GM21723 (cell line): ENCODE measurements at regions not wholly inside any gene's neighbourhood (a gene's known extent, or its start where the extent isn't known, plus 50 kb on each side); places are given as distances from the start of the nearest gene placed in this dataset.
"Not testable (repeated sequence)": the region's sequence is repeated elsewhere in the genome, so short reads cannot be mapped to it uniquely, and the experiment has no call there.

Experiments used
- ATAC-seq: cut with Tn5 transposase; IDR thresholded peaks from one replicate; pipeline ENCODE4 v1.9.1; 2021; ENCODE audit warnings: mild to moderate bottlenecking, moderate library complexity; ENCODE audit not compliant: unreplicated experiment

GRCh38 chr18:35770376-35771014 lies 189.0 kb downstream of the GALNT1 start:
- ATAC-seq, result no peak

- ATAC-seq, result no peak
Measured at GRCh38 chr18:35771172-35771571, 189.6 kb downstream of the GALNT1 start.

- ATAC-seq, result no peak
Measured at GRCh38 chr18:35775887-35776286, 194.3 kb downstream of the GALNT1 start.

GRCh38 chr18:35776473-35776872 lies 194.9 kb downstream of the GALNT1 start:
- ATAC-seq, result no peak

GRCh38 chr18:35777039-35777438 lies 195.4 kb upstream of the RMP24 start:
- no peak for ATAC-seq

- ATAC-seq, result no peak
Measured at GRCh38 chr18:35778850-35779627, 193.4 kb upstream of the RMP24 start.

GRCh38 chr18:35780937-35781336 lies 191.5 kb upstream of the RMP24 start:
- ATAC-seq, result no peak

GRCh38 chr18:35782926-35783325 lies 189.6 kb upstream of the RMP24 start:
- ATAC-seq, result no peak

- ATAC-seq, result no peak
Measured at GRCh38 chr18:35786365-35787042, 186.0 kb upstream of the RMP24 start.

- ATAC-seq, result no peak
Measured at GRCh38 chr18:35789543-35789942, 182.9 kb upstream of the RMP24 start.

GRCh38 chr18:35797948-35798347 lies 174.5 kb upstream of the RMP24 start:
- no peak for ATAC-seq

- no peak for ATAC-seq
Measured at GRCh38 chr18:35803551-35803950, 168.9 kb upstream of the RMP24 start.

- no peak for ATAC-seq
Measured at GRCh38 chr18:35804377-35804776, 168.1 kb upstream of the RMP24 start.

- ATAC-seq, result no peak
Measured at GRCh38 chr18:35807811-35808335, 164.6 kb upstream of the RMP24 start.

- no peak for ATAC-seq
Measured at GRCh38 chr18:35808796-35809195, 163.7 kb upstream of the RMP24 start.

GRCh38 chr18:35810520-35810919 lies 162.0 kb upstream of the RMP24 start:
- ATAC-seq, result no peak

- no peak for ATAC-seq
Measured at GRCh38 chr18:35811896-35812295, 160.6 kb upstream of the RMP24 start.

- not testable (repeated sequence) for ATAC-seq
Measured at GRCh38 chr18:35815011-35815410, 157.5 kb upstream of the RMP24 start.

GRCh38 chr18:35816003-35816402 lies 156.5 kb upstream of the RMP24 start:
- ATAC-seq, result no peak

GRCh38 chr18:35817604-35818352 lies 154.7 kb upstream of the RMP24 start:
- no peak for ATAC-seq

- ATAC-seq, result no peak
Measured at GRCh38 chr18:35818353-35818667, 154.2 kb upstream of the RMP24 start.
